Spleen (tissue), 11 donors: ENCODE measurements at regions not wholly inside any gene's neighbourhood (a gene's known extent, or its start where the extent isn't known, plus 50 kb on each side); places are given as distances from the start of the nearest gene placed in this dataset.

Source experiments
- DNase-seq: peaks from one replicate; pipeline ENCODE4 v3.0.0-alpha.2; 2020
- H3K27ac ChIP-seq, 8 donors: fragments of 200-600 bp; sonication (generic) in 7 of 8; 1 replicate in 4 of 8; 2 replicates in 4 of 8; pipeline versions ENCODE4 v1.5.0 to v1.8.0; 2016 to 2021; ENCODE audit warnings: inconsistent platforms in 4 of 8, mild to moderate bottlenecking in 4 of 8, moderate library complexity in 1 of 8
- H3K27me3 ChIP-seq, 7 donors: fragments of 200-600 bp; sonication (generic) in 6 of 7; replicated peaks in 1 of 7; 1 replicate in 4 of 7; 2 replicates in 3 of 7; pipeline versions ENCODE4 v1.5.0 to v1.8.0; 2016 to 2021; ENCODE audit warnings: inconsistent platforms in 3 of 7, mild to moderate bottlenecking in 1 of 7
- H3K36me3 ChIP-seq, 6 donors: fragments of 200-600 bp; sonication (generic) in 5 of 6; 1 replicate in 4 of 6; 2 replicates in 2 of 6; pipeline versions ENCODE4 v1.5.0 to v1.8.0; 2016 to 2021; ENCODE audit warnings: inconsistent platforms in 2 of 6
- H3K4me1 ChIP-seq, 6 donors: fragments of 200-600 bp; sonication (generic) in 5 of 6; 1 replicate in 3 of 6; 2 replicates in 3 of 6; pipeline versions ENCODE4 v1.5.0 to v1.8.0; 2016 to 2021; ENCODE audit warnings: inconsistent platforms in 3 of 6
- H3K4me3 ChIP-seq, 8 donors: fragments of 200-600 bp; sonication (generic) in 7 of 8; 1 replicate in 4 of 8; 2 replicates in 4 of 8; pipeline versions ENCODE4 v1.5.0 to v1.8.0; 2016 to 2021; ENCODE audit warnings: inconsistent platforms in 4 of 8, mild to moderate bottlenecking in 4 of 8, moderate library complexity in 2 of 8
- H3K9me3 ChIP-seq, 8 donors: fragments of 200-600 bp; sonication (generic) in 7 of 8; 1 replicate in 4 of 8; 2 replicates in 4 of 8; pipeline versions ENCODE4 v1.5.0 to v1.8.0; 2016 to 2021; ENCODE audit warnings: inconsistent platforms in 4 of 8
- POLR2A ChIP-seq, 3 donors: fragments of 450-650 bp; IDR thresholded peaks; one replicate each; pipeline ENCODE4 v1.5.1; 2017; ENCODE audit warnings: antibody characterized with exemption in 3 of 3, mild to moderate bottlenecking in 1 of 3
- POLR2AphosphoS5 ChIP-seq, 3 donors: sonication (generic); formaldehyde crosslinking; IDR thresholded peaks; one replicate each; pipeline ENCODE4 v1.5.1; 2017; ENCODE audit warnings: antibody characterized with exemption in 3 of 3
- WGBS, 5 donors: extraction: QIAGEN DNeasy Blood & Tissue Kit in 3 of 5; methylation state at CpG; one replicate each; pipeline versions ENCODE4 v1.1.5 to v1.1.7; 2013 to 2018; 5-methylcytosine and 5-hydroxymethylcytosine counted together
- intact Hi-C: fragments of 100-400 bp; cut with DNase I; formaldehyde crosslinking; loops from one replicate; pipeline ENCODE4 v1.15.0; 2023; ENCODE audit warnings: low total_unique reads
- TF ChIP-seq, protein P1 (sequence below), 11 experiments: fragments of 200-600 bp in 7 of 11; fragments of 450-650 bp in 4 of 11; sonication (generic) in 4 of 11; IDR thresholded peaks in 8 of 11; conservative IDR thresholded peaks in 3 of 11; 1 replicate in 7 of 11; 2 replicates in 4 of 11; pipeline versions ENCODE4 v1.4.0 to v1.8.0; 2016 to 2021; ENCODE audit warnings: antibody characterized with exemption in 11 of 11, inconsistent platforms in 4 of 11, mild to moderate bottlenecking in 1 of 11
- donor health status: healthy with polysubstance abuse.
- donor health status: DM: no; HTN: no; CAD: no; lungs with moderate emphysema.
- donor health status: DM: no; HTN: no; CAD: no.
- donor health status: Bipolar disorder and iron deficiency.
- donor health status: healthy.
- donor health status: DM: no; HTN: no; CAD: no.
- donor health status: DM: yes; HTN: yes; CAD: no.

GRCh38 chr15:46921891-46922290, 795.4 kb upstream of the SEMA6D start:
- no peaks in the 10 kb centered on the region for H3K36me3 ChIP-seq
- peaks cover 0 to 12% (median 0%) of the 10 kb centered on the region in 8 donors for H3K9me3 ChIP-seq
- no peak overlapping the region for H3K27ac ChIP-seq
- no peak overlapping the region for H3K4me3 ChIP-seq
- no peaks in the 10 kb centered on the region for H3K27me3 ChIP-seq
- TF ChIP-seq POLR2A (IDR thresholded peaks at IDR 0.05) = no peak
- TF ChIP-seq POLR2AphosphoS5 (IDR thresholded peaks at IDR 0.05) = no peak
- intact Hi-C loops = no loop called here
- WGBS, 5 donors = 56 to 64% (median 57%) methylated on average over 3 of the region's 3 CpGs
- peaks cover 0 to 3% (median 0%) of the 10 kb centered on the region in 6 donors for H3K4me1 ChIP-seq
- DNase-seq = no peak

- no peak for DNase-seq
Observed at GRCh38 chr15:46930426-46930825, 786.9 kb upstream of the SEMA6D start.

DNA sequence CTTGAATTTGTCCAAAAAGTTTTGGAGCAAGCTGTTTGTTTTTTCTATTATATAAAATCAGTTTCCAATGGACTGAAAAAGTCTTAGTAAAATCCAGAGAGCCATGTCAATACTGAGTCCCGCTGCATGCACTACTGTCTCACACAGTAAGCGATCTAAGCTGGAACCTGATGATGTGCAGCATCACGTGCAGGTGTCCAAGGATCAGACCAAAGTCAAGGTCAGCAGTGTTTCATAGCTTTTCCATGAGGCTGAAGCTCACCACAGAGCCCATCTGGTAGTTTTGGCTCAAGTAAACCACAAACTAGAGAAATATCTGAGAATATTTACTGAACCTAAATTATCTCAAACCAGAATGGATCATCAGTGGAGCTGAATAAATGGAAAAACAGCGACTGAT, 784.0 kb upstream of the SEMA6D start:
- Histone ChIP-seq H3K36me3 (no peaks in the 10 kb centered on the region), H3K4me1 (no peaks in the 10 kb centered on the region), H3K27me3 (no peaks in the 10 kb centered on the region), H3K9me3 (no peaks in the 10 kb centered on the region), H3K27ac (no peak overlapping the region), H3K4me3 (no peak overlapping the region)
- no peak for DNase-seq
- intact Hi-C loops = no loop called here
- TF ChIP-seq POLR2A (IDR thresholded peaks at IDR 0.05) (no peak), POLR2AphosphoS5 (IDR thresholded peaks at IDR 0.05) (no peak)
- WGBS, 5 donors = 76 to 87% (median 81%) methylated on average over 4 of the region's 4 CpGs

More at GRCh38 chr15:46930426-46930825, 786.9 kb upstream of the SEMA6D start:
- Histone ChIP-seq H3K27ac (no peak overlapping the region), H3K36me3 (no peaks in the 10 kb centered on the region), H3K4me1 (no peaks in the 10 kb centered on the region), H3K9me3 (peaks cover 0 to 3% (median 0%) of the 10 kb centered on the region in 8 donors), H3K27me3 (no peaks in the 10 kb centered on the region), H3K4me3 (no peak overlapping the region)
- TF ChIP-seq, protein P1, sequence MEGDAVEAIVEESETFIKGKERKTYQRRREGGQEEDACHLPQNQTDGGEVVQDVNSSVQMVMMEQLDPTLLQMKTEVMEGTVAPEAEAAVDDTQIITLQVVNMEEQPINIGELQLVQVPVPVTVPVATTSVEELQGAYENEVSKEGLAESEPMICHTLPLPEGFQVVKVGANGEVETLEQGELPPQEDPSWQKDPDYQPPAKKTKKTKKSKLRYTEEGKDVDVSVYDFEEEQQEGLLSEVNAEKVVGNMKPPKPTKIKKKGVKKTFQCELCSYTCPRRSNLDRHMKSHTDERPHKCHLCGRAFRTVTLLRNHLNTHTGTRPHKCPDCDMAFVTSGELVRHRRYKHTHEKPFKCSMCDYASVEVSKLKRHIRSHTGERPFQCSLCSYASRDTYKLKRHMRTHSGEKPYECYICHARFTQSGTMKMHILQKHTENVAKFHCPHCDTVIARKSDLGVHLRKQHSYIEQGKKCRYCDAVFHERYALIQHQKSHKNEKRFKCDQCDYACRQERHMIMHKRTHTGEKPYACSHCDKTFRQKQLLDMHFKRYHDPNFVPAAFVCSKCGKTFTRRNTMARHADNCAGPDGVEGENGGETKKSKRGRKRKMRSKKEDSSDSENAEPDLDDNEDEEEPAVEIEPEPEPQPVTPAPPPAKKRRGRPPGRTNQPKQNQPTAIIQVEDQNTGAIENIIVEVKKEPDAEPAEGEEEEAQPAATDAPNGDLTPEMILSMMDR (IDR thresholded peaks at IDR 0.05 in 8 of 11, conservative IDR thresholded peaks at IDR 0.05 in 3 of 11) = no peak
- no peak for TF ChIP-seq POLR2AphosphoS5 (IDR thresholded peaks at IDR 0.05)
- TF ChIP-seq POLR2A (IDR thresholded peaks at IDR 0.05) = no peak
- intact Hi-C loops = no loop called here

DNA sequence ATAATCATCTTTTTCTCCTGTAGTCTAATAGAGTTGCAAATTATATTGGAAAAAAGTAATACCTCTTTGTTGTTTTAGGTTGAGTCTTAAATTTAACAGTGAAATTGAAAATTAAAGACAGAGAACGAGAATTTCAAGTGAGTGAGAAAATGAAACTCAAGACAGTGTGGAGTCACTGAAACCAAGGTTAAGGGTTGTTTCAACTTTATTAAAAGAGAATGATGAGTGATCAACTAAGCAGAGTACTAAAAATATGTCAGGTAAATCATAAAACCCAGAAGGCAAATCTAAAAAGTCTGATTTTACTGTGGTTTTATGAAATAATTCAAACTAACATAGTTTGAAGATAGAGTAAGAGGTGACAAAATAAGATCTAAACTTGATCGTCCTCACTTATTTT, 782.5 kb upstream of the SEMA6D start:
- Histone ChIP-seq H3K36me3 (no peaks in the 10 kb centered on the region), H3K4me3 (no peak overlapping the region), H3K9me3 (no peaks in the 10 kb centered on the region), H3K4me1 (no peaks in the 10 kb centered on the region), H3K27ac (no peak overlapping the region), H3K27me3 (no peaks in the 10 kb centered on the region)
- no peak for TF ChIP-seq POLR2AphosphoS5 (IDR thresholded peaks at IDR 0.05)
- no peak for TF ChIP-seq POLR2A (IDR thresholded peaks at IDR 0.05)
- TF ChIP-seq, protein P1 (IDR thresholded peaks at IDR 0.05 in 8 of 11, conservative IDR thresholded peaks at IDR 0.05 in 3 of 11) = no peak
- intact Hi-C loops = no loop called here
- 74 to 89% (median 84%) methylated on average over 2 of the region's 2 CpGs for WGBS, 5 donors
- DNase-seq = no peak

- no peaks in the 10 kb centered on the region for H3K27me3 ChIP-seq
- no peaks in the 10 kb centered on the region for H3K9me3 ChIP-seq
- intact Hi-C loops = no loop called here
- H3K4me1 ChIP-seq = no peaks in the 10 kb centered on the region
- H3K4me3 ChIP-seq = no peak overlapping the region
- WGBS, 5 donors = 47 to 58% (median 48%) methylated on average over 1 of the region's 1 CpG
- no peak overlapping the region for H3K27ac ChIP-seq
- no peak for DNase-seq
- no peak for TF ChIP-seq POLR2A (IDR thresholded peaks at IDR 0.05)
- no peak for TF ChIP-seq POLR2AphosphoS5 (IDR thresholded peaks at IDR 0.05)
- TF ChIP-seq, protein P1 (IDR thresholded peaks at IDR 0.05 in 8 of 11, conservative IDR thresholded peaks at IDR 0.05 in 3 of 11) = no peak
- no peaks in the 10 kb centered on the region for H3K36me3 ChIP-seq
Observed at GRCh38 chr15:46938169-46938568, 779.1 kb upstream of the SEMA6D start.
